HepG2 (cell line): ENCODE measurements at regions not wholly inside any gene's neighbourhood (a gene's known extent, or its start where the extent isn't known, plus 50 kb on each side); places are given as distances from the start of the nearest gene placed in this dataset.
"Not testable (repeated sequence)": the region's sequence is repeated elsewhere in the genome, so short reads cannot be mapped to it uniquely, and the experiment has no call there.

Source experiments
- AFF4 ChIP-seq: sonication (generic); formaldehyde crosslinking; IDR thresholded peaks from 2 replicates; pipeline ENCODE4 v1.4.0; 2020; ENCODE audit warnings: missing genetic modification reagents
- ARID2 ChIP-seq: sonication (generic); formaldehyde crosslinking; IDR thresholded peaks from 2 replicates; pipeline ENCODE4 v1.8.1; 2022; ENCODE audit warnings: mild to moderate bottlenecking, missing genetic modification reagents, borderline replicate concordance
- FOXP1 ChIP-seq, 2 experiments: fragments of 450-650 bp in 1 of 2; IDR thresholded peaks; 2 replicates each; pipeline ENCODE4 v1.6.1; 2017 to 2018; ENCODE audit warnings: antibody characterized with exemption in 1 of 2
- GABPA ChIP-seq, 2 experiments: IDR thresholded peaks; 2 replicates each; pipeline ENCODE4 v1.6.1; 2011 to 2016; ENCODE audit warnings: low read depth in 2 of 2, low read length in 1 of 2, missing biosample characterization in 1 of 2, missing genetic modification characterization in 1 of 2
- NKX3-1 ChIP-seq: sonication (generic); formaldehyde crosslinking; IDR thresholded peaks from 2 replicates; pipeline ENCODE4 v1.5.0; 2020; ENCODE audit warnings: missing genetic modification reagents
- NR2F1 ChIP-seq, 2 experiments: fragments of 450-650 bp in 1 of 2; formaldehyde crosslinking in 1 of 2; IDR thresholded peaks; 2 replicates each; pipeline versions ENCODE4 v1.5.0 to v1.6.1; 2016 to 2020; ENCODE audit warnings: mild to moderate bottlenecking in 1 of 2, missing compliant biosample characterization in 1 of 2, missing genetic modification reagents in 1 of 2, moderate library complexity in 1 of 2
- POGK ChIP-seq: sonication (generic); formaldehyde crosslinking; conservative IDR thresholded peaks from 2 replicates; pipeline ENCODE4 v1.8.0; 2022; ENCODE audit warnings: mild to moderate bottlenecking, moderate library complexity, missing genetic modification reagents
- RFXANK ChIP-seq: IDR thresholded peaks from 2 replicates; pipeline ENCODE4 v1.6.1; 2016
- SIN3A ChIP-seq: IDR thresholded peaks from 2 replicates; pipeline ENCODE4 v1.6.1; 2011; ENCODE audit warnings: low read depth, mild to moderate bottlenecking, control low read depth, low read length, borderline replicate concordance
- SOX13 ChIP-seq, 3 experiments: fragments of 450-650 bp in 1 of 3; sonication (generic) in 1 of 3; formaldehyde crosslinking in 1 of 3; IDR thresholded peaks in 2 of 3; conservative IDR thresholded peaks in 1 of 3; 2 replicates each; pipeline versions ENCODE4 v1.5.0 to v1.6.1; 2016 to 2020; ENCODE audit warnings: antibody characterized with exemption in 1 of 3, mild to moderate bottlenecking in 1 of 3, missing compliant biosample characterization in 1 of 3, missing genetic modification reagents in 1 of 3, moderate library complexity in 1 of 3
- ZGPAT ChIP-seq: IDR thresholded peaks from 2 replicates; pipeline ENCODE4 v1.6.1; 2016; ENCODE audit warnings: mild to moderate bottlenecking
- ZNF205 ChIP-seq: IDR thresholded peaks from 2 replicates; pipeline ENCODE4 v1.6.1; 2018; ENCODE audit warnings: missing biosample characterization, missing genetic modification reagents
- ZNF263 ChIP-seq: sonication (generic); formaldehyde crosslinking; IDR thresholded peaks from 2 replicates; pipeline ENCODE4 v1.4.0; 2020; ENCODE audit warnings: missing genetic modification reagents
- ZNF574 ChIP-seq: sonication (generic); formaldehyde crosslinking; IDR thresholded peaks from 2 replicates; pipeline ENCODE4 v1.4.0; 2020; ENCODE audit warnings: missing genetic modification reagents
- ZSCAN20 ChIP-seq: sonication (generic); formaldehyde crosslinking; IDR thresholded peaks from 2 replicates; pipeline ENCODE4 v1.4.0; 2020; ENCODE audit warnings: missing genetic modification reagents, mild to moderate bottlenecking, borderline replicate concordance

GRCh38 chr1:146376708-146377496 is 148.1 kb upstream of the NOTCH2NLA start (continued):
- TF ChIP-seq SOX13 (IDR thresholded peaks at IDR 0.05) (peak; percentile 84), SOX13 (CRISPR knock-in tag; conservative IDR thresholded peaks at IDR 0.05 in 1 of 2, IDR thresholded peaks at IDR 0.05 in 1 of 2) (peak in 1 of 2 experiments; percentile 83; a peak in 2 of 4 replicates), ZNF263 (CRISPR knock-in tag) (0 out of 2 replicates have a peak, but pooled peaks have one; percentile 18), ZGPAT (CRISPR knock-in tag) (peak; percentile 70; the same call in 1 of the 2 replicates), ZNF205 (0 out of 2 replicates have a peak, but pooled peaks have one; percentile 22), RFXANK (CRISPR knock-in tag) (peak; percentile 53; the same call in 1 of the 2 replicates), NKX3-1 (CRISPR knock-in tag) (peak; percentile 74), SIN3A (peak; percentile 91), AFF4 (CRISPR knock-in tag) (peak; percentile 83), POGK (CRISPR knock-in tag) (peak; percentile 72; the same call in 1 of the 2 replicates), ZNF574 (CRISPR knock-in tag) (peak; percentile 72), ARID2 (0 out of 2 replicates have a peak, but pooled peaks have one; percentile 33), GABPA (CRISPR knock-in tag; IDR thresholded peaks at IDR 0.05; ENCODE audit: low read depth) (0 out of 2 replicates have a peak, but pooled peaks have one; percentile 7), ZSCAN20 (CRISPR knock-in tag) (0 out of 2 replicates have a peak, but pooled peaks have one; percentile 45), NR2F1 (CRISPR knock-in tag; IDR thresholded peaks at IDR 0.05) (peak in 1 of 2 experiments; percentile 51; a peak in 2 of 4 replicates), FOXP1 (CRISPR knock-in tag; IDR thresholded peaks at IDR 0.05) (0 out of 2 replicates have a peak, but pooled peaks have one; percentile 10)
- not testable (repeated sequence) for TF ChIP-seq GABPA (IDR thresholded peaks at IDR 0.05; ENCODE audit: low read depth, low read length); FOXP1 (IDR thresholded peaks at IDR 0.05)
